SK-N-SH (cell line): ENCODE measurements at regions not wholly inside any gene's neighbourhood (a gene's known extent, or its start where the extent isn't known, plus 50 kb on each side); places are given as distances from the start of the nearest gene placed in this dataset.

ENCODE experiments used
- CTCF ChIA-PET: fragments of 300-600, 350-600 bp; formaldehyde crosslinking; extraction: SDS; loops from one replicate; lab custom pipeline; 2021; lab: Yijun Ruan, JAX
- POLR2A ChIA-PET: fragments of 350-600 bp; sonication (Branson Sonifier 250); formaldehyde crosslinking; extraction: SDS; loops from one replicate; lab custom pipeline; 2020; ENCODE audit warnings: antibody characterized with exemption, inconsistent platforms; lab: Yijun Ruan, JAX
- DNase-seq: peaks from one replicate; pipeline ENCODE4 v3.0.0; 2012
- H2AFZ ChIP-seq: fragments of 200-600 bp; sonication (generic); 2 replicates; pipeline ENCODE4 v1.8.1; 2016; ENCODE audit warnings: antibody characterized with exemption, mild to moderate bottlenecking, low read depth
- H3F3A ChIP-seq: fragments of 200-600 bp; sonication (generic); replicated peaks from 2 replicates; pipeline ENCODE3; 2016; ENCODE audit warnings: antibody characterized with exemption, mild to moderate bottlenecking; ENCODE audit not compliant: insufficient read depth
- H3K27ac ChIP-seq, 2 experiments: fragments of 200-500 bp in 1 of 2; fragments of 200-600 bp in 1 of 2; sonication (Bioruptor generic) in 1 of 2; sonication (generic), shearing (Covaris generic) in 1 of 2; 2 replicates each; pipeline versions ENCODE4 v1.5.1 to v1.6.1; 2014 to 2016; ENCODE audit warnings: low read depth in 2 of 2, inconsistent platforms in 1 of 2, low read length in 1 of 2, mild to moderate bottlenecking in 1 of 2, mixed read lengths in 1 of 2
- H3K27me3 ChIP-seq: fragments of 200-600 bp; sonication (generic), shearing (Covaris generic); 2 replicates; pipeline ENCODE4 v1.6.1; 2016; ENCODE audit warnings: mixed run types; ENCODE audit not compliant: insufficient read depth
- H3K36me3 ChIP-seq, 2 experiments: fragments of 200-500 bp in 1 of 2; fragments of 200-600 bp in 1 of 2; sonication (Bioruptor generic) in 1 of 2; sonication (generic) in 1 of 2; replicated peaks in 1 of 2; 2 replicates each; pipeline versions ENCODE3 to v1.5.1; 2014 to 2016; ENCODE audit warnings: low read length in 1 of 2, mild to moderate bottlenecking in 1 of 2; ENCODE audit not compliant: insufficient read depth in 2 of 2, control insufficient read depth in 1 of 2
- H3K4me1 ChIP-seq, 2 experiments: fragments of 200-500 bp in 1 of 2; fragments of 200-600 bp in 1 of 2; sonication (Bioruptor generic) in 1 of 2; sonication (generic), shearing (Covaris generic) in 1 of 2; 2 replicates each; pipeline versions ENCODE4 v1.5.1 to v1.6.1; 2014 to 2016; ENCODE audit warnings: low read depth in 1 of 2, low read length in 1 of 2, mixed run types in 1 of 2; ENCODE audit not compliant: insufficient read depth in 2 of 2, control insufficient read depth in 1 of 2
- H3K4me2 ChIP-seq: fragments of 200-600 bp; sonication (generic), shearing (Covaris generic); 2 replicates; pipeline ENCODE4 v1.6.1; 2017; ENCODE audit warnings: mixed run types
- H3K4me3 ChIP-seq, 2 experiments: fragments of 200-500 bp in 1 of 2; fragments of 200-600 bp in 1 of 2; sonication (Bioruptor generic) in 1 of 2; sonication (generic), shearing (Covaris generic) in 1 of 2; 2 replicates each; pipeline versions ENCODE4 v1.5.1 to v1.8.1; 2014 to 2016; ENCODE audit warnings: low read depth in 2 of 2, inconsistent platforms in 1 of 2, low read length in 1 of 2, mild to moderate bottlenecking in 1 of 2, mixed read lengths in 1 of 2, moderate library complexity in 1 of 2
- H3K79me2 ChIP-seq: fragments of 200-600 bp; sonication (generic); 2 replicates; pipeline ENCODE4 v1.8.1; 2017; ENCODE audit warnings: mild to moderate bottlenecking; ENCODE audit not compliant: insufficient read depth
- H3K9ac ChIP-seq: fragments of 200-600 bp; sonication (generic); 2 replicates; pipeline ENCODE4 v1.6.1; 2017; ENCODE audit warnings: mixed run types
- H3K9me2 ChIP-seq: fragments of 200-600 bp; sonication (generic); 2 replicates; pipeline ENCODE4 v1.6.1; 2017; ENCODE audit warnings: mixed run types
- H3K9me3 ChIP-seq: fragments of 200-600 bp; sonication (generic); 2 replicates; pipeline ENCODE4 v1.6.1; 2017; ENCODE audit warnings: mixed run types, mild to moderate bottlenecking, moderate library complexity
- H4K20me1 ChIP-seq: fragments of 200-600 bp; sonication (generic); 2 replicates; pipeline ENCODE4 v1.6.1; 2017; ENCODE audit warnings: mild to moderate bottlenecking, mixed run types; ENCODE audit not compliant: insufficient read depth
- CHD2 ChIP-seq: fragments of 150-350 bp; IDR thresholded peaks from 2 replicates; pipeline ENCODE4 v1.6.1; 2018; ENCODE audit warnings: low read length; ENCODE audit not compliant: partially characterized antibody
- ELF1 ChIP-seq: IDR thresholded peaks from 2 replicates; pipeline ENCODE4 v1.4.0; 2012
- EP300 ChIP-seq, 2 experiments: IDR thresholded peaks; 2 replicates each; pipeline versions ENCODE4 v1.4.0 to v1.6.1; 2012; ENCODE audit warnings: borderline replicate concordance in 1 of 2, low read depth in 1 of 2, low read length in 1 of 2
- EZH2phosphoT487 ChIP-seq: fragments of 200-600 bp; sonication (generic); IDR thresholded peaks from 2 replicates; pipeline ENCODE4 v1.6.1; 2017; ENCODE audit warnings: low read depth, mixed run types, mild to moderate bottlenecking, antibody characterized with exemption, moderate library complexity, borderline replicate concordance
- FOSL2 ChIP-seq: IDR thresholded peaks from 2 replicates; pipeline ENCODE4 v1.4.0; 2012; ENCODE audit warnings: low read depth, mild to moderate bottlenecking, moderate library complexity, borderline replicate concordance
- FOXM1 ChIP-seq: IDR thresholded peaks from 2 replicates; pipeline ENCODE4 v1.4.0; 2012; ENCODE audit warnings: low read depth, mild to moderate bottlenecking
- JUND ChIP-seq: IDR thresholded peaks from 2 replicates; pipeline ENCODE4 v1.4.0; 2012
- NRF1 ChIP-seq: IDR thresholded peaks from 2 replicates; pipeline ENCODE4 v1.6.1; 2012; ENCODE audit warnings: low read depth, mild to moderate bottlenecking, low read length
- POLR2AphosphoS5 ChIP-seq: IDR thresholded peaks from 2 replicates; pipeline ENCODE4 v1.6.1; 2012; ENCODE audit warnings: low read depth, low read length
- RCOR1 ChIP-seq: fragments of 150-350 bp; IDR thresholded peaks from 2 replicates; pipeline ENCODE4 v1.6.1; 2017; ENCODE audit warnings: antibody characterized with exemption, low read length
- RFX5 ChIP-seq: IDR thresholded peaks from 2 replicates; pipeline ENCODE4 v1.6.1; 2012; ENCODE audit warnings: mild to moderate bottlenecking, improper control_type of control experiment, low read length
- RXRA ChIP-seq: IDR thresholded peaks from 2 replicates; pipeline ENCODE4 v1.4.0; 2012; ENCODE audit warnings: low read depth, mild to moderate bottlenecking, borderline replicate concordance
- WGBS: methylation state at CpG from one replicate; pipeline ENCODE4 v1.1.6; 2017; ENCODE audit warnings: low lambda C conversion rate; 5-methylcytosine and 5-hydroxymethylcytosine counted together
- TF ChIP-seq, protein P1 (sequence below): IDR thresholded peaks from 2 replicates; pipeline ENCODE4 v1.6.1; 2012; ENCODE audit warnings: mild to moderate bottlenecking, low read depth, low read length, moderate library complexity
- TF ChIP-seq, protein P2 (sequence below): fragments of 150-350 bp; IDR thresholded peaks from 2 replicates; pipeline ENCODE4 v1.6.1; 2016; ENCODE audit warnings: mild to moderate bottlenecking, low read depth, low read length
- TF ChIP-seq, protein P3 (sequence below): fragments of 150-350 bp; IDR thresholded peaks from 2 replicates; pipeline ENCODE4 v1.6.1; 2017; ENCODE audit warnings: antibody characterized with exemption, low read length, low read depth, borderline replicate concordance

- 83% methylated on average over 3 of the region's 3 CpGs for WGBS
- TF ChIP-seq RFX5 (no peak), RCOR1 (no peak), NRF1 (no peak), RXRA (no peak), CHD2 (no peak), JUND (no peak), EZH2phosphoT487 (no peak), EP300 (IDR thresholded peaks at IDR 0.05; ENCODE audit: borderline replicate concordance in 1 of 2, low read depth in 1 of 2, low read length in 1 of 2) (no peak)
- TF ChIP-seq, protein P1, sequence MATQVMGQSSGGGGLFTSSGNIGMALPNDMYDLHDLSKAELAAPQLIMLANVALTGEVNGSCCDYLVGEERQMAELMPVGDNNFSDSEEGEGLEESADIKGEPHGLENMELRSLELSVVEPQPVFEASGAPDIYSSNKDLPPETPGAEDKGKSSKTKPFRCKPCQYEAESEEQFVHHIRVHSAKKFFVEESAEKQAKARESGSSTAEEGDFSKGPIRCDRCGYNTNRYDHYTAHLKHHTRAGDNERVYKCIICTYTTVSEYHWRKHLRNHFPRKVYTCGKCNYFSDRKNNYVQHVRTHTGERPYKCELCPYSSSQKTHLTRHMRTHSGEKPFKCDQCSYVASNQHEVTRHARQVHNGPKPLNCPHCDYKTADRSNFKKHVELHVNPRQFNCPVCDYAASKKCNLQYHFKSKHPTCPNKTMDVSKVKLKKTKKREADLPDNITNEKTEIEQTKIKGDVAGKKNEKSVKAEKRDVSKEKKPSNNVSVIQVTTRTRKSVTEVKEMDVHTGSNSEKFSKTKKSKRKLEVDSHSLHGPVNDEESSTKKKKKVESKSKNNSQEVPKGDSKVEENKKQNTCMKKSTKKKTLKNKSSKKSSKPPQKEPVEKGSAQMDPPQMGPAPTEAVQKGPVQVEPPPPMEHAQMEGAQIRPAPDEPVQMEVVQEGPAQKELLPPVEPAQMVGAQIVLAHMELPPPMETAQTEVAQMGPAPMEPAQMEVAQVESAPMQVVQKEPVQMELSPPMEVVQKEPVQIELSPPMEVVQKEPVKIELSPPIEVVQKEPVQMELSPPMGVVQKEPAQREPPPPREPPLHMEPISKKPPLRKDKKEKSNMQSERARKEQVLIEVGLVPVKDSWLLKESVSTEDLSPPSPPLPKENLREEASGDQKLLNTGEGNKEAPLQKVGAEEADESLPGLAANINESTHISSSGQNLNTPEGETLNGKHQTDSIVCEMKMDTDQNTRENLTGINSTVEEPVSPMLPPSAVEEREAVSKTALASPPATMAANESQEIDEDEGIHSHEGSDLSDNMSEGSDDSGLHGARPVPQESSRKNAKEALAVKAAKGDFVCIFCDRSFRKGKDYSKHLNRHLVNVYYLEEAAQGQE, result no peak
- TF ChIP-seq, protein P2, sequence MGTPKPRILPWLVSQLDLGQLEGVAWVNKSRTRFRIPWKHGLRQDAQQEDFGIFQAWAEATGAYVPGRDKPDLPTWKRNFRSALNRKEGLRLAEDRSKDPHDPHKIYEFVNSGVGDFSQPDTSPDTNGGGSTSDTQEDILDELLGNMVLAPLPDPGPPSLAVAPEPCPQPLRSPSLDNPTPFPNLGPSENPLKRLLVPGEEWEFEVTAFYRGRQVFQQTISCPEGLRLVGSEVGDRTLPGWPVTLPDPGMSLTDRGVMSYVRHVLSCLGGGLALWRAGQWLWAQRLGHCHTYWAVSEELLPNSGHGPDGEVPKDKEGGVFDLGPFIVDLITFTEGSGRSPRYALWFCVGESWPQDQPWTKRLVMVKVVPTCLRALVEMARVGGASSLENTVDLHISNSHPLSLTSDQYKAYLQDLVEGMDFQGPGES, result no peak
- TF ChIP-seq, protein P3, sequence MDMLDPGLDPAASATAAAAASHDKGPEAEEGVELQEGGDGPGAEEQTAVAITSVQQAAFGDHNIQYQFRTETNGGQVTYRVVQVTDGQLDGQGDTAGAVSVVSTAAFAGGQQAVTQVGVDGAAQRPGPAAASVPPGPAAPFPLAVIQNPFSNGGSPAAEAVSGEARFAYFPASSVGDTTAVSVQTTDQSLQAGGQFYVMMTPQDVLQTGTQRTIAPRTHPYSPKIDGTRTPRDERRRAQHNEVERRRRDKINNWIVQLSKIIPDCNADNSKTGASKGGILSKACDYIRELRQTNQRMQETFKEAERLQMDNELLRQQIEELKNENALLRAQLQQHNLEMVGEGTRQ, result no peak
- ChIA-PET POLR2A (no interaction called here), CTCF (interaction anchor here (1.2 kb wide), 1 partner anchor 68 kb away, joined by 3 read pairs; no protein-coding TSS in a partner anchor)
- no peaks in the 10 kb centered on the region for H3K9me3 ChIP-seq
- no peak overlapping the region for H3K9ac ChIP-seq
- H3K27ac ChIP-seq, result no peak overlapping the region
- no peaks in the 10 kb centered on the region for H3K36me3 ChIP-seq
- H3K79me2 ChIP-seq, result no peaks in the 10 kb centered on the region
- DNase-seq, result no peak
- H3K4me3 ChIP-seq, result no peak overlapping the region
- peaks cover 7 to 16% of the 10 kb centered on the region in 2 experiments; a peak in 3 of 4 replicates for H3K4me1 ChIP-seq
- H3F3A ChIP-seq, result peaks cover 19% of the 10 kb centered on the region
- H3K4me2 ChIP-seq, result no peak overlapping the region
- no peak overlapping the region for H2AFZ ChIP-seq
- H4K20me1 ChIP-seq, result no peaks in the 10 kb centered on the region
- H3K27me3 ChIP-seq, result no peaks in the 10 kb centered on the region
- no peaks in the 10 kb centered on the region for H3K9me2 ChIP-seq
Measured at GRCh38 chr1:58836408-58836807, 52.6 kb upstream of the JUN start.

GRCh38 chr1:58837886-58838285 is 54.0 kb upstream of the JUN start:
- H3K36me3 ChIP-seq, result no peaks in the 10 kb centered on the region
- H4K20me1 ChIP-seq, result no peaks in the 10 kb centered on the region
- H3K27ac ChIP-seq, result no peak overlapping the region
- TF ChIP-seq POLR2AphosphoS5 (no peak), CHD2 (no peak), FOSL2 (no peak), EZH2phosphoT487 (no peak), ELF1 (no peak), NRF1 (no peak), FOXM1 (no peak)
- no peak overlapping the region for H3K4me2 ChIP-seq
- peaks cover 7 to 16% of the 10 kb centered on the region in 2 experiments; a peak in 3 of 4 replicates for H3K4me1 ChIP-seq
- no peak overlapping the region for H3K9ac ChIP-seq
- no peaks in the 10 kb centered on the region for H3K9me3 ChIP-seq
- H3K79me2 ChIP-seq, result no peaks in the 10 kb centered on the region
- H3K27me3 ChIP-seq, result no peaks in the 10 kb centered on the region
- H2AFZ ChIP-seq, result no peak overlapping the region
- POLR2A ChIA-PET, result no interaction called here
- DNase-seq, result no peak
- CTCF ChIA-PET, result interaction anchor here (1.6 kb wide), 1 partner anchor 10 kb away, joined by 4 read pairs; no protein-coding TSS in a partner anchor
- H3F3A ChIP-seq, result peaks cover 19% of the 10 kb centered on the region
- H3K4me3 ChIP-seq, result no peak overlapping the region
- H3K9me2 ChIP-seq, result no peaks in the 10 kb centered on the region
